Keratinocyte (primary cell): ENCODE measurements at regions not wholly inside any gene's neighbourhood (a gene's known extent, or its start where the extent isn't known, plus 50 kb on each side); places are given as distances from the start of the nearest gene placed in this dataset.

ENCODE experiments used
- DNase-seq: peaks from one replicate; pipeline ENCODE4 v3.0.0-alpha.2; 2011; ENCODE audit warnings: low read depth, missing footprints, low spot score
- FAIRE-seq: peaks from 2 replicates; lab custom pipeline; 2011; peaks lifted over from hg19 to GRCh38; lab: Jason Lieb, UNC
- H2AFZ ChIP-seq: 2 replicates; pipeline ENCODE4 v1.6.0; 2012; ENCODE audit warnings: low read length, control low read depth, inconsistent platforms; ENCODE audit not compliant: control insufficient read depth
- H3K27ac ChIP-seq: 2 replicates; pipeline ENCODE4 v1.5.1; 2011; ENCODE audit warnings: low read length; ENCODE audit not compliant: control insufficient read depth, insufficient read depth
- H3K27me3 ChIP-seq: 3 replicates; pipeline ENCODE4 v1.6.0; 2011; ENCODE audit warnings: low read length; ENCODE audit not compliant: control insufficient read depth, insufficient read depth; ENCODE audit errors: extremely low read depth
- H3K36me3 ChIP-seq, 2 experiments: 2 replicates in 1 of 2; 3 replicates in 1 of 2; pipeline ENCODE4 v1.5.1; 2011; ENCODE audit warnings: low read length in 2 of 2, mild to moderate bottlenecking in 1 of 2; ENCODE audit not compliant: control insufficient read depth in 2 of 2, insufficient read depth in 2 of 2; ENCODE audit errors: extremely low read depth in 1 of 2
- H3K4me1 ChIP-seq: 3 replicates; pipeline ENCODE4 v1.5.1; 2011; ENCODE audit warnings: low read length; ENCODE audit not compliant: control insufficient read depth, insufficient read depth; ENCODE audit errors: extremely low read depth
- H3K4me2 ChIP-seq: 3 replicates; pipeline ENCODE4 v1.6.0; 2011; ENCODE audit warnings: low read depth, low read length; ENCODE audit not compliant: control insufficient read depth, insufficient read depth; ENCODE audit errors: extremely low read depth
- H3K4me3 ChIP-seq, 3 experiments: fragments of 200-600 bp in 1 of 3; sonication (generic) in 1 of 3; 2 replicates in 2 of 3; 3 replicates in 1 of 3; pipeline ENCODE4 v1.5.1; 2011 to 2016; ENCODE audit warnings: low read length in 3 of 3, mild to moderate bottlenecking in 3 of 3, control low read depth in 2 of 3, inconsistent platforms in 1 of 3, low read depth in 1 of 3, mixed read lengths in 1 of 3, mixed run types in 1 of 3, moderate library complexity in 1 of 3; ENCODE audit not compliant: control insufficient read depth in 2 of 3, insufficient read depth in 2 of 3; ENCODE audit errors: extremely low read depth in 1 of 3
- H3K79me2 ChIP-seq: 2 replicates; pipeline ENCODE4 v1.6.0; 2012; ENCODE audit warnings: low read length; ENCODE audit not compliant: control insufficient read depth, insufficient read depth
- H3K9ac ChIP-seq: 3 replicates; pipeline ENCODE4 v1.6.0; 2011; ENCODE audit warnings: low read length; ENCODE audit not compliant: control insufficient read depth, insufficient read depth; ENCODE audit errors: extremely low read depth
- H3K9me1 ChIP-seq: 3 replicates; pipeline ENCODE4 v1.6.0; 2011; ENCODE audit warnings: low read length; ENCODE audit not compliant: control insufficient read depth, insufficient read depth; ENCODE audit errors: extremely low read depth
- H3K9me3 ChIP-seq: 2 replicates; pipeline ENCODE4 v1.5.1; 2012; ENCODE audit warnings: low read depth, low read length; ENCODE audit not compliant: control insufficient read depth
- H4K20me1 ChIP-seq: 3 replicates; pipeline ENCODE4 v1.6.0; 2011; ENCODE audit warnings: low read length; ENCODE audit not compliant: control insufficient read depth, insufficient read depth; ENCODE audit errors: extremely low read depth
- EZH2 ChIP-seq: IDR thresholded peaks from one replicate; pipeline ENCODE4 v1.6.1; 2012; ENCODE audit warnings: inconsistent platforms, mild to moderate bottlenecking, low read length, moderate library complexity
- dilution Hi-C: fragments of 300-500 bp; cut with MboI; formaldehyde crosslinking; loops from one replicate; pipeline ENCODE4 v1.7.0; 2020; ENCODE audit warnings: low sequenced_read_pairs; ENCODE audit not compliant: extremely low pct_ligation_motif_present
- TF ChIP-seq, protein P1 (sequence below), 3 experiments: IDR thresholded peaks in 1 of 3; conservative IDR thresholded peaks in 1 of 3; optimal IDR thresholded peaks in 1 of 3; 2 replicates in 2 of 3; 3 replicates in 1 of 3; pipeline versions ENCODE3 to v1.5.1; 2011; ENCODE audit warnings: low read length in 3 of 3, mild to moderate bottlenecking in 3 of 3, moderate library complexity in 2 of 3, control low read depth in 1 of 3, inconsistent platforms in 1 of 3; ENCODE audit not compliant: insufficient read depth in 2 of 3; ENCODE audit errors: extremely low read depth in 1 of 3

- FAIRE-seq (no peak), DNase-seq (no peak)
- Histone ChIP-seq H3K4me2 (no peak overlapping the region), H3K36me3 (no peaks in the 10 kb centered on the region), H3K27me3 (no peaks in the 10 kb centered on the region), H3K27ac (no peak overlapping the region), H3K4me1 (no peaks in the 10 kb centered on the region), H3K4me3 (no peak overlapping the region), H3K9ac (no peak overlapping the region), H2AFZ (no peak overlapping the region), H4K20me1 (no peaks in the 10 kb centered on the region), H3K9me3 (no peaks in the 10 kb centered on the region), H3K79me2 (no peaks in the 10 kb centered on the region), H3K9me1 (no peaks in the 10 kb centered on the region)
- dilution Hi-C loops = no loop called here
- TF ChIP-seq, protein P1, sequence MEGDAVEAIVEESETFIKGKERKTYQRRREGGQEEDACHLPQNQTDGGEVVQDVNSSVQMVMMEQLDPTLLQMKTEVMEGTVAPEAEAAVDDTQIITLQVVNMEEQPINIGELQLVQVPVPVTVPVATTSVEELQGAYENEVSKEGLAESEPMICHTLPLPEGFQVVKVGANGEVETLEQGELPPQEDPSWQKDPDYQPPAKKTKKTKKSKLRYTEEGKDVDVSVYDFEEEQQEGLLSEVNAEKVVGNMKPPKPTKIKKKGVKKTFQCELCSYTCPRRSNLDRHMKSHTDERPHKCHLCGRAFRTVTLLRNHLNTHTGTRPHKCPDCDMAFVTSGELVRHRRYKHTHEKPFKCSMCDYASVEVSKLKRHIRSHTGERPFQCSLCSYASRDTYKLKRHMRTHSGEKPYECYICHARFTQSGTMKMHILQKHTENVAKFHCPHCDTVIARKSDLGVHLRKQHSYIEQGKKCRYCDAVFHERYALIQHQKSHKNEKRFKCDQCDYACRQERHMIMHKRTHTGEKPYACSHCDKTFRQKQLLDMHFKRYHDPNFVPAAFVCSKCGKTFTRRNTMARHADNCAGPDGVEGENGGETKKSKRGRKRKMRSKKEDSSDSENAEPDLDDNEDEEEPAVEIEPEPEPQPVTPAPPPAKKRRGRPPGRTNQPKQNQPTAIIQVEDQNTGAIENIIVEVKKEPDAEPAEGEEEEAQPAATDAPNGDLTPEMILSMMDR (optimal IDR thresholded peaks at IDR 0.05 in 1 of 3, IDR thresholded peaks at IDR 0.05 in 1 of 3, conservative IDR thresholded peaks at IDR 0.05 in 1 of 3; ENCODE audit: extremely low read depth in 1 of 3, insufficient read depth in 2 of 3, low read length in 3 of 3) = no peak
- TF ChIP-seq EZH2 = no peak
These were observed 1072.1 kb upstream of the FANCL start for GRCh38 chr2:59312967-59313940.

DNA sequence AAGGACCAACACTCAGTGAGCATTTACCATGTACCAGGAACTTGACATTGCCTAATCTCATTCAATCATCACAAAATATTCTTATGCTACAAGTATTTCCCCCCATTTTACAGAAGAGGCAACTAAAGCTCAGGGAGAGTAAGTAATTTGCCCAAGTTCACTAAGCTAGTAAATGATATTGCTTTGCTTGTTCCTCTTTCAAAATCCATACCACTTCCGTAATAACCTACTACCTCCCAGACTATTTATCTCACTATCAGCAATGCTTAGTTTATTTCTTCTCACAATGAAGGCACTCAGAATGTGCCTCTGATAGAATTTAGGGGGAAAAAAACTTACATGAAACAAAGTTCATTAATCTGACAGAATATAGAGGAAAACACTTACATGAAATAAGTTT lies 1070.9 kb upstream of the FANCL start:
- no peak for TF ChIP-seq EZH2
- TF ChIP-seq, protein P1 (optimal IDR thresholded peaks at IDR 0.05 in 1 of 3, IDR thresholded peaks at IDR 0.05 in 1 of 3, conservative IDR thresholded peaks at IDR 0.05 in 1 of 3; ENCODE audit: extremely low read depth in 1 of 3, insufficient read depth in 2 of 3, low read length in 3 of 3) = no peak
- no peak overlapping the region for H3K4me2 ChIP-seq
- dilution Hi-C loops = no loop called here
- no peak overlapping the region for H3K27ac ChIP-seq
- no peaks in the 10 kb centered on the region for H3K9me3 ChIP-seq
- no peak overlapping the region for H3K4me3 ChIP-seq
- H3K36me3 ChIP-seq = no peaks in the 10 kb centered on the region
- no peaks in the 10 kb centered on the region for H4K20me1 ChIP-seq
- no peak overlapping the region for H3K9ac ChIP-seq
- no peaks in the 10 kb centered on the region for H3K27me3 ChIP-seq
- DNase-seq = no peak
- no peak overlapping the region for H2AFZ ChIP-seq
- FAIRE-seq = no peak
- H3K9me1 ChIP-seq = no peaks in the 10 kb centered on the region
- no peaks in the 10 kb centered on the region for H3K79me2 ChIP-seq
- H3K4me1 ChIP-seq = no peaks in the 10 kb centered on the region
